ENCODE measurements at regions not wholly inside any gene's neighbourhood (a gene's known extent, or its start where the extent isn't known, plus 50 kb on each side); places are given as distances from the start of the nearest gene placed in this dataset.

DNA sequence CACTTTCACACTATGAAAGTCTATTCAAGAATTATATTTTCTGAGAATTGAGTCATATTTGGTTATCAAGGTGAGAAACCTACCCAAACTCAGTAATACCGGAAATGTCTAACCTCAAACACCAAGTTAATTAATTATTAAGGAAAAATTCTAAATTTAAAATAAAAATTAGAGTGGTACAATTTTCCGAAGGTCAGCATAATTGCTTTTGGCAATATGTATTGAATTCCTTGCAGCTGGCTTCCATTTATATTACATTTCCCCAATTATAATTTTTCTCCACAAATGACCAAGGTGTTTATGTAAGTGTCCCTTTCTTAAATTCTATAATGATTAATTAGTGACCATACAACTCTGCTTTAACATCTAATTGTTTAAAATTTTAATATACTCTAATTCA is 316.0 kb upstream of the IRAK1BP1 start:
- no peak for DNase-seq (ENCODE audit: low read depth)
- TF ChIP-seq, protein P1, sequence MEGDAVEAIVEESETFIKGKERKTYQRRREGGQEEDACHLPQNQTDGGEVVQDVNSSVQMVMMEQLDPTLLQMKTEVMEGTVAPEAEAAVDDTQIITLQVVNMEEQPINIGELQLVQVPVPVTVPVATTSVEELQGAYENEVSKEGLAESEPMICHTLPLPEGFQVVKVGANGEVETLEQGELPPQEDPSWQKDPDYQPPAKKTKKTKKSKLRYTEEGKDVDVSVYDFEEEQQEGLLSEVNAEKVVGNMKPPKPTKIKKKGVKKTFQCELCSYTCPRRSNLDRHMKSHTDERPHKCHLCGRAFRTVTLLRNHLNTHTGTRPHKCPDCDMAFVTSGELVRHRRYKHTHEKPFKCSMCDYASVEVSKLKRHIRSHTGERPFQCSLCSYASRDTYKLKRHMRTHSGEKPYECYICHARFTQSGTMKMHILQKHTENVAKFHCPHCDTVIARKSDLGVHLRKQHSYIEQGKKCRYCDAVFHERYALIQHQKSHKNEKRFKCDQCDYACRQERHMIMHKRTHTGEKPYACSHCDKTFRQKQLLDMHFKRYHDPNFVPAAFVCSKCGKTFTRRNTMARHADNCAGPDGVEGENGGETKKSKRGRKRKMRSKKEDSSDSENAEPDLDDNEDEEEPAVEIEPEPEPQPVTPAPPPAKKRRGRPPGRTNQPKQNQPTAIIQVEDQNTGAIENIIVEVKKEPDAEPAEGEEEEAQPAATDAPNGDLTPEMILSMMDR (IDR thresholded peaks at IDR 0.05; ENCODE audit: insufficient read depth, low read length), result no peak
- no peak overlapping the region for H3K4me3 ChIP-seq (ENCODE audit: low read depth, low read length)

- H3K4me3 ChIP-seq (ENCODE audit: low read depth, low read length), result no peak overlapping the region
- no peak for DNase-seq (ENCODE audit: low read depth)
- TF ChIP-seq, protein P1 (IDR thresholded peaks at IDR 0.05; ENCODE audit: insufficient read depth, low read length), result no peak
These were observed 314.9 kb upstream of the IRAK1BP1 start for GRCh38 chr6:78552435-78552834.

GRCh38 chr6:78554341-78554740 is 313.0 kb upstream of the IRAK1BP1 start:
- TF ChIP-seq, protein P1 (IDR thresholded peaks at IDR 0.05; ENCODE audit: insufficient read depth, low read length), result no peak
- DNase-seq (ENCODE audit: low read depth), result no peak
- H3K4me3 ChIP-seq (ENCODE audit: low read depth, low read length), result no peak overlapping the region

GRCh38 chr6:78559056-78559455 is 308.3 kb upstream of the IRAK1BP1 start:
- TF ChIP-seq, protein P1 (IDR thresholded peaks at IDR 0.05; ENCODE audit: insufficient read depth, low read length), result no peak
- no peak overlapping the region for H3K4me3 ChIP-seq (ENCODE audit: low read depth, low read length)
- DNase-seq (ENCODE audit: low read depth), result no peak

DNA sequence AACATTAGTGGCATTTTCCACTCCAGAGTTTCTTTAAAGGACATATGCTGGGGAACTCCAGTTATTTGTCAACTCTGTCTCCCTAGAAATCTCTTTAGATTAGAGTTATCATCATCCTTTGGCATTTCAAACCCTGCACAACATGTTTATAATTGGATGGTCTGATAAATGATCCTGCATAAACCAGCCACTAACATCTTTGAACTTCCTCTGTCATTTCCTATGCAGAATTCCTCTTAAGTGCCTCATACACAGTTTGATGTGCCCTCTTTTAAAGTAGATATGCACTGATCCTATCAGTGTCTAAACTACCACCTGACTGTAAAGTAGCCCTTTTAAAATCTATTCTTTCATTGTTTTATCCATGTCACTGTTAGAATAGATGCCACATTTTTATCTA is 306.3 kb upstream of the IRAK1BP1 start:
- H3K4me3 ChIP-seq (ENCODE audit: low read depth, low read length), result no peak overlapping the region
- no peak for DNase-seq (ENCODE audit: low read depth)
- TF ChIP-seq, protein P1 (IDR thresholded peaks at IDR 0.05; ENCODE audit: insufficient read depth, low read length), result no peak

GRCh38 chr6:78565997-78566396 is 301.4 kb upstream of the IRAK1BP1 start:
- TF ChIP-seq, protein P1 (IDR thresholded peaks at IDR 0.05; ENCODE audit: insufficient read depth, low read length), result no peak
- no peak overlapping the region for H3K4me3 ChIP-seq (ENCODE audit: low read depth, low read length)

GRCh38 chr6:78570044-78570443 is 297.3 kb upstream of the IRAK1BP1 start:
- no peak for DNase-seq (ENCODE audit: low read depth)
- no peak overlapping the region for H3K4me3 ChIP-seq (ENCODE audit: low read depth, low read length)
- TF ChIP-seq, protein P1 (IDR thresholded peaks at IDR 0.05; ENCODE audit: insufficient read depth, low read length), result no peak

More at GRCh38 chr6:78565997-78566396, 301.4 kb upstream of the IRAK1BP1 start:
- DNase-seq (ENCODE audit: low read depth), result no peak

Measured in fibroblast of the aortic adventitia (primary cell).